OCI-LY7 (cell line): ENCODE measurements at regions not wholly inside any gene's neighbourhood (a gene's known extent, or its start where the extent isn't known, plus 50 kb on each side); places are given as distances from the start of the nearest gene placed in this dataset.

Source experiments
- BruUV-seq: library from RNA; stranded (reverse); fragments of 400-500 nt; replicated peaks from 2 replicates; lab custom pipeline; 2021; lab: Mats Ljungman, UMichigan
- CTCF ChIA-PET: fragments of 300-600 bp; sonication (Branson Sonifier 250); formaldehyde crosslinking; loops from one replicate; lab custom pipeline; 2022; ENCODE audit warnings: antibody characterized with exemption; ENCODE audit not compliant: unreplicated experiment; lab: Charles Lee
- POLR2A ChIA-PET: fragments of 300-600 bp; sonication (Branson Sonifier 250); formaldehyde crosslinking; loops from one replicate; lab custom pipeline; 2022; ENCODE audit warnings: antibody characterized with exemption; lab: Charles Lee
- DNase-seq: peaks from one replicate; pipeline ENCODE4 v3.0.0-alpha.2; 2015; ENCODE audit warnings: low spot score
- H2AFZ ChIP-seq: fragments of 200-600 bp; sonication (generic), shearing (Covaris generic); 2 replicates; pipeline ENCODE4 v1.6.1; 2014; ENCODE audit warnings: mild to moderate bottlenecking, antibody characterized with exemption, low read length, moderate library complexity
- H3K27ac ChIP-seq: fragments of 200-600 bp; sonication (generic); 2 replicates; pipeline ENCODE4 v1.5.1; 2014; ENCODE audit warnings: mixed run types, low read depth, mild to moderate bottlenecking, moderate library complexity, low read length, inconsistent platforms; ENCODE audit not compliant: poor library complexity, severe bottlenecking
- H3K36me3 ChIP-seq: fragments of 200-600 bp; sonication (generic); 2 replicates; pipeline ENCODE4 v1.6.1; 2014; ENCODE audit warnings: mild to moderate bottlenecking, antibody characterized with exemption, low read length, moderate library complexity, mixed read lengths; ENCODE audit not compliant: insufficient read depth
- H3K4me1 ChIP-seq: fragments of 200-600 bp; sonication (generic); 2 replicates; pipeline ENCODE4 v1.5.1; 2014; ENCODE audit warnings: mild to moderate bottlenecking, low read length; ENCODE audit not compliant: insufficient read depth, poor library complexity, severe bottlenecking
- H3K4me2 ChIP-seq: fragments of 200-600 bp; sonication (generic); 2 replicates; pipeline ENCODE4 v1.6.1; 2014; ENCODE audit warnings: mild to moderate bottlenecking, low read length
- H3K4me3 ChIP-seq: fragments of 200-600 bp; sonication (generic); 2 replicates; pipeline ENCODE4 v1.5.1; 2014; ENCODE audit warnings: mild to moderate bottlenecking, low read depth, low read length; ENCODE audit not compliant: poor library complexity, severe bottlenecking
- H3K79me2 ChIP-seq: fragments of 200-600 bp; sonication (generic); 2 replicates; pipeline ENCODE4 v1.6.1; 2016; ENCODE audit warnings: low read depth, mild to moderate bottlenecking, low read length, moderate library complexity, mixed read lengths; ENCODE audit not compliant: insufficient read depth
- H3K9me2 ChIP-seq: fragments of 200-600 bp; sonication (generic); 2 replicates; pipeline ENCODE4 v1.6.1; 2016; ENCODE audit warnings: mild to moderate bottlenecking, low read length, mixed read lengths; ENCODE audit not compliant: insufficient read depth
- H3K9me3 ChIP-seq: fragments of 200-600 bp; sonication (generic); 2 replicates; pipeline ENCODE4 v1.6.1; 2014; ENCODE audit warnings: mild to moderate bottlenecking, mixed run types, low read length, mixed read lengths
- H4K20me1 ChIP-seq: fragments of 200-600 bp; sonication (generic); 2 replicates; pipeline ENCODE4 v1.6.1; 2014; ENCODE audit warnings: mild to moderate bottlenecking, antibody characterized with exemption, low read length, moderate library complexity, mixed read lengths; ENCODE audit not compliant: insufficient read depth
- EZH2phosphoT487 ChIP-seq: fragments of 200-600 bp; sonication (generic); IDR thresholded peaks from 2 replicates; pipeline ENCODE4 v1.6.1; 2018; ENCODE audit warnings: low read depth, borderline replicate concordance, mild to moderate bottlenecking, mixed run types, antibody characterized with exemption, low read length, moderate library complexity, mixed read lengths
- intact Hi-C: fragments of 100-400 bp; cut with micrococcal nuclease; formaldehyde crosslinking; loops from one replicate; pipeline ENCODE4 v1.10.0; 2022; ENCODE audit not compliant: unreplicated experiment
- TF ChIP-seq, protein P1 (sequence below): fragments of 200-600 bp; sonication (generic); conservative IDR thresholded peaks from 2 replicates; pipeline ENCODE4 v1.5.1; 2014; ENCODE audit warnings: mild to moderate bottlenecking, antibody characterized with exemption, low read length, moderate library complexity, mixed read lengths

DNA sequence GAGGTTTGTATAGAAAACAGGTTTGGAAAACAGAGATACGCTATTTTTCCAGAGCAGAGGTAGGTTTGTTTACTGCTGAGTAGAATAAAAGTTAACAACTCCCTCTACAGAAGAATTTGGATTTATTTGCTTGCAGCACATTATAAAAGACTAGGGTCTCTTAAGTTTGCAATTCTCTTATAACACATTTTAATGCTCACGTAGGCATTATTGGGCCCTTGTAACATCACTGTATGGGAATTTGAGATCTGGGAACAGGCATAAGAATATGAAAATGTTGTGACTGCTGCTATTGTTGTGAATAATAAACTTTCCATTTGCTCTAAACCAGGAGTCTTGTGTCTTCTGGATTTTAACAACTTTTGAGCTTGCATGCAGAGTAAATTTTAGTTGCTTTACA is 128.3 kb upstream of the CADM2 start:
- Histone ChIP-seq H3K79me2 (no peaks in the 10 kb centered on the region), H3K4me3 (no peak overlapping the region), H3K4me1 (no peaks in the 10 kb centered on the region), H3K9me3 (no peaks in the 10 kb centered on the region), H4K20me1 (no peaks in the 10 kb centered on the region), H3K9me2 (no peaks in the 10 kb centered on the region), H3K27ac (no peak overlapping the region), H3K4me2 (no peak overlapping the region), H2AFZ (no peak overlapping the region), H3K36me3 (no peaks in the 10 kb centered on the region)
- POLR2A ChIA-PET, result interaction anchor here (0.6 kb wide), 1 partner anchor 1047 kb away, joined by 4 read pairs; no protein-coding TSS in a partner anchor
- TF ChIP-seq, protein P1, sequence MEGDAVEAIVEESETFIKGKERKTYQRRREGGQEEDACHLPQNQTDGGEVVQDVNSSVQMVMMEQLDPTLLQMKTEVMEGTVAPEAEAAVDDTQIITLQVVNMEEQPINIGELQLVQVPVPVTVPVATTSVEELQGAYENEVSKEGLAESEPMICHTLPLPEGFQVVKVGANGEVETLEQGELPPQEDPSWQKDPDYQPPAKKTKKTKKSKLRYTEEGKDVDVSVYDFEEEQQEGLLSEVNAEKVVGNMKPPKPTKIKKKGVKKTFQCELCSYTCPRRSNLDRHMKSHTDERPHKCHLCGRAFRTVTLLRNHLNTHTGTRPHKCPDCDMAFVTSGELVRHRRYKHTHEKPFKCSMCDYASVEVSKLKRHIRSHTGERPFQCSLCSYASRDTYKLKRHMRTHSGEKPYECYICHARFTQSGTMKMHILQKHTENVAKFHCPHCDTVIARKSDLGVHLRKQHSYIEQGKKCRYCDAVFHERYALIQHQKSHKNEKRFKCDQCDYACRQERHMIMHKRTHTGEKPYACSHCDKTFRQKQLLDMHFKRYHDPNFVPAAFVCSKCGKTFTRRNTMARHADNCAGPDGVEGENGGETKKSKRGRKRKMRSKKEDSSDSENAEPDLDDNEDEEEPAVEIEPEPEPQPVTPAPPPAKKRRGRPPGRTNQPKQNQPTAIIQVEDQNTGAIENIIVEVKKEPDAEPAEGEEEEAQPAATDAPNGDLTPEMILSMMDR, result no peak
- no peak for TF ChIP-seq EZH2phosphoT487
- no TSS peak for BruUV-seq
- CTCF ChIA-PET, result no interaction called here
- DNase-seq, result no peak
- intact Hi-C loops, result no loop called here

DNA sequence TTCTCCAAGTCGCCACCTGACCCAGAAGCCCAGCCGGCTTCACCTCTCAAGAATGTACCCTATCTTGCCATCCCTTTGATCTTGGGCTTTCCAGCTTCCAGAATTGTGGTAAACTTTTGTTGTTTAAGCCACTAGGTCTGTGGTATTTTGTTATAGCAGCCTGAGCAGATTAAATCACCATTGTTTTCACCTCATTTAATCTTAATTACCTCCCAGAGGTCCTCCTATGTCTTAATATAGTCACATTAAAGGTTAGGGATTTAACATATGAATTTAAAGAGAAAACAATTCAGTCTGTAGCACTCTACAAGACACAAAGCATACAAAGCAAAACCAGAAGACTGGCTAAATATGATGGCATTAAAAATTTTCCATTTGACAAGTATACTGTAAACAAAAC is 123.4 kb upstream of the CADM2 start:
- no peak overlapping the region for H3K27ac ChIP-seq
- H4K20me1 ChIP-seq, result no peaks in the 10 kb centered on the region
- no peaks in the 10 kb centered on the region for H3K79me2 ChIP-seq
- no peaks in the 10 kb centered on the region for H3K36me3 ChIP-seq
- ChIA-PET CTCF (interaction anchor here (0.6 kb wide), 1 partner anchor 9 kb away, joined by 3 read pairs; no protein-coding TSS in a partner anchor), POLR2A (no interaction called here)
- H3K4me2 ChIP-seq, result no peak overlapping the region
- no peak overlapping the region for H3K4me3 ChIP-seq
- BruUV-seq, result no TSS peak
- no peaks in the 10 kb centered on the region for H3K4me1 ChIP-seq
- DNase-seq, result no peak
- H3K9me2 ChIP-seq, result no peaks in the 10 kb centered on the region
- TF ChIP-seq, protein P1, result no peak
- TF ChIP-seq EZH2phosphoT487, result no peak
- intact Hi-C loops, result no loop called here
- H2AFZ ChIP-seq, result no peak overlapping the region
- no peaks in the 10 kb centered on the region for H3K9me3 ChIP-seq

DNA sequence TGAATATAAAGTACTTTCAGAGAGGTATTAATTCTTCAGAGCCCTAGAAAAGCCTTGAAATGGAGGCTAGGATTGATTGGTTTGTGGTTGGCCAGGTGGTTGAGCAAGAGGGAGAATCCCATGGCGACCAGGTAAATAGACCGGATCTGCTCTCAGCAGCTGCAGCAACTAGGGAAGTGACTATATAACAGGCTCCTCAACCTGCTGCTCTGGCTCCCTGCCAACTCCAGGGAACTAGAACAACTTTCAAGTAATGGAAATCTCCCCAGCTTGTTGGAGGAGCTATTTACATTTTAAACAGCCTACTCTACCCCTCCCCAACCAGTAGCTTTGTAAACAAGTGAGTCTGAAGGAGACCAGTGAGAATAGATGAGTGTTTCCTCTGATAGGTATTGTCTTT is 121.8 kb upstream of the CADM2 start:
- H3K27ac ChIP-seq, result no peak overlapping the region
- no peak overlapping the region for H3K4me2 ChIP-seq
- intact Hi-C loops, result no loop called here
- ChIA-PET POLR2A (no interaction called here), CTCF (no interaction called here)
- no peaks in the 10 kb centered on the region for H3K4me1 ChIP-seq
- no peak overlapping the region for H3K4me3 ChIP-seq
- H3K36me3 ChIP-seq, result no peaks in the 10 kb centered on the region
- no peak for DNase-seq
- H4K20me1 ChIP-seq, result no peaks in the 10 kb centered on the region
- no peaks in the 10 kb centered on the region for H3K79me2 ChIP-seq
- H3K9me3 ChIP-seq, result no peaks in the 10 kb centered on the region
- TF ChIP-seq, protein P1, result no peak
- TF ChIP-seq EZH2phosphoT487, result no peak
- no peak overlapping the region for H2AFZ ChIP-seq
- BruUV-seq, result no TSS peak
- no peaks in the 10 kb centered on the region for H3K9me2 ChIP-seq
